ENCODE measurements at regions not wholly inside any gene's neighbourhood (a gene's known extent, or its start where the extent isn't known, plus 50 kb on each side); places are given as distances from the start of the nearest gene placed in this dataset.

DNA sequence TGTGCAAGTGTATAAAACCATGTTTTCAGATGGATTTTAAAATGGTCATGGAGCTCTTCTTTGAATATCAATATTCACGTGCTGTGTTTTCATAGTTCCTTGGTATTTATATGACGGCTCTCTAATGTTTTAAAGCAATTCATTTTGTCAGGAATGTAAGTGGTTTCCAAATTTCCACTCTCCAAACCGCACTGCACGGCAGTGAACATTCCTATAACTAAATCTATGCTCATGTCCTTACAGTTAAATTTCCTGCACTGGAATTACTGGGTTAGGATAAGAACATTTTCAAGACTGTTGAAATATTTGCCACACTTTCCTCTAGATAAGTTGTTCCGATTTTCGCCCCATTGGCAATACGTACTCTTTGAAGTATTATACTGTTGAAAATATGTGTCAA, 398.9 kb downstream of the PMP22 start:
- TF ChIP-seq, protein P1, sequence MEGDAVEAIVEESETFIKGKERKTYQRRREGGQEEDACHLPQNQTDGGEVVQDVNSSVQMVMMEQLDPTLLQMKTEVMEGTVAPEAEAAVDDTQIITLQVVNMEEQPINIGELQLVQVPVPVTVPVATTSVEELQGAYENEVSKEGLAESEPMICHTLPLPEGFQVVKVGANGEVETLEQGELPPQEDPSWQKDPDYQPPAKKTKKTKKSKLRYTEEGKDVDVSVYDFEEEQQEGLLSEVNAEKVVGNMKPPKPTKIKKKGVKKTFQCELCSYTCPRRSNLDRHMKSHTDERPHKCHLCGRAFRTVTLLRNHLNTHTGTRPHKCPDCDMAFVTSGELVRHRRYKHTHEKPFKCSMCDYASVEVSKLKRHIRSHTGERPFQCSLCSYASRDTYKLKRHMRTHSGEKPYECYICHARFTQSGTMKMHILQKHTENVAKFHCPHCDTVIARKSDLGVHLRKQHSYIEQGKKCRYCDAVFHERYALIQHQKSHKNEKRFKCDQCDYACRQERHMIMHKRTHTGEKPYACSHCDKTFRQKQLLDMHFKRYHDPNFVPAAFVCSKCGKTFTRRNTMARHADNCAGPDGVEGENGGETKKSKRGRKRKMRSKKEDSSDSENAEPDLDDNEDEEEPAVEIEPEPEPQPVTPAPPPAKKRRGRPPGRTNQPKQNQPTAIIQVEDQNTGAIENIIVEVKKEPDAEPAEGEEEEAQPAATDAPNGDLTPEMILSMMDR (IDR thresholded peaks at IDR 0.05 in 2 of 3, conservative IDR thresholded peaks at IDR 0.05 in 1 of 3; ENCODE audit: borderline replicate concordance in 1 of 3, insufficient read depth in 1 of 3, low read depth in 2 of 3, low read length in 2 of 3): no peak
- TF ChIP-seq EZH2 (IDR thresholded peaks at IDR 0.05): no peak
- TF ChIP-seq ZNF274 (IDR thresholded peaks at IDR 0.05; ENCODE audit: low read depth, low read length): no peak
- no peak for TF ChIP-seq POLR2AphosphoS5 (IDR thresholded peaks at IDR 0.05; ENCODE audit: low read depth, low read length)
- TF ChIP-seq, protein P2, sequence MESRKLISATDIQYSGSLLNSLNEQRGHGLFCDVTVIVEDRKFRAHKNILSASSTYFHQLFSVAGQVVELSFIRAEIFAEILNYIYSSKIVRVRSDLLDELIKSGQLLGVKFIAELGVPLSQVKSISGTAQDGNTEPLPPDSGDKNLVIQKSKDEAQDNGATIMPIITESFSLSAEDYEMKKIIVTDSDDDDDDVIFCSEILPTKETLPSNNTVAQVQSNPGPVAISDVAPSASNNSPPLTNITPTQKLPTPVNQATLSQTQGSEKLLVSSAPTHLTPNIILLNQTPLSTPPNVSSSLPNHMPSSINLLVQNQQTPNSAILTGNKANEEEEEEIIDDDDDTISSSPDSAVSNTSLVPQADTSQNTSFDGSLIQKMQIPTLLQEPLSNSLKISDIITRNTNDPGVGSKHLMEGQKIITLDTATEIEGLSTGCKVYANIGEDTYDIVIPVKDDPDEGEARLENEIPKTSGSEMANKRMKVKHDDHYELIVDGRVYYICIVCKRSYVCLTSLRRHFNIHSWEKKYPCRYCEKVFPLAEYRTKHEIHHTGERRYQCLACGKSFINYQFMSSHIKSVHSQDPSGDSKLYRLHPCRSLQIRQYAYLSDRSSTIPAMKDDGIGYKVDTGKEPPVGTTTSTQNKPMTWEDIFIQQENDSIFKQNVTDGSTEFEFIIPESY (IDR thresholded peaks at IDR 0.05; ENCODE audit: extremely low read depth, insufficient replicate concordance, low read length): no peak
- TF ChIP-seq, protein P3, sequence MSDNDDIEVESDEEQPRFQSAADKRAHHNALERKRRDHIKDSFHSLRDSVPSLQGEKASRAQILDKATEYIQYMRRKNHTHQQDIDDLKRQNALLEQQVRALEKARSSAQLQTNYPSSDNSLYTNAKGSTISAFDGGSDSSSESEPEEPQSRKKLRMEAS (IDR thresholded peaks at IDR 0.05): no peak
